PC-3 (cell line): ENCODE measurements at regions not wholly inside any gene's neighbourhood (a gene's known extent, or its start where the extent isn't known, plus 50 kb on each side); places are given as distances from the start of the nearest gene placed in this dataset.

ENCODE experiments used
- ATAC-seq: fragments of 200-7000 bp; cut with Tn5 transposase; 2 replicates; pipeline ENCODE4 v1.9.1; 2020; ENCODE audit warnings: mild to moderate bottlenecking, moderate library complexity
- BruUV-seq: library from RNA; stranded (reverse); fragments of 400-500 nt; replicated peaks from 2 replicates; lab custom pipeline; 2021; lab: Mats Ljungman, UMichigan
- CTCF ChIA-PET: fragments of 300-600 bp; sonication (Branson Sonifier 250); formaldehyde crosslinking; loops from one replicate; lab custom pipeline; 2022; ENCODE audit warnings: antibody characterized with exemption; lab: Charles Lee
- POLR2A ChIA-PET: fragments of 300-600 bp; sonication (Branson Sonifier 250); formaldehyde crosslinking; loops from one replicate; lab custom pipeline; 2022; ENCODE audit warnings: antibody characterized with exemption; ENCODE audit not compliant: unreplicated experiment; lab: Charles Lee
- DNase-seq: peaks from one replicate; pipeline ENCODE4 v3.0.0-alpha.2; 2015
- H2AFZ ChIP-seq: fragments of 300-600 bp; sonication (generic); 2 replicates; pipeline ENCODE4 v1.6.0; 2016; ENCODE audit warnings: antibody characterized with exemption, low read length
- H3F3A ChIP-seq: fragments of 300-600 bp; sonication (generic); one replicate; pipeline ENCODE4 v1.6.0; 2017; ENCODE audit warnings: antibody characterized with exemption, low read length, control low read depth, mild to moderate bottlenecking; ENCODE audit not compliant: unreplicated experiment
- H3K27ac ChIP-seq: fragments of 300-600 bp; sonication (generic); 2 replicates; pipeline ENCODE4 v1.5.1; 2016; ENCODE audit warnings: mild to moderate bottlenecking, low read length
- H3K27me3 ChIP-seq: fragments of 300-600 bp; sonication (generic); 2 replicates; pipeline ENCODE4 v1.6.1; 2016; ENCODE audit warnings: low read length, mixed read lengths
- H3K36me3 ChIP-seq: fragments of 300-600 bp; sonication (generic); 2 replicates; pipeline ENCODE4 v1.6.1; 2016; ENCODE audit warnings: low read depth, mixed run types, low read length, mixed read lengths
- H3K4me1 ChIP-seq: fragments of 300-600 bp; sonication (generic); 2 replicates; pipeline ENCODE4 v1.5.1; 2016; ENCODE audit warnings: low read length; ENCODE audit not compliant: insufficient read depth
- H3K4me2 ChIP-seq: fragments of 300-600 bp; sonication (generic); 2 replicates; pipeline ENCODE4 v1.6.0; 2016; ENCODE audit warnings: low read length
- H3K4me3 ChIP-seq: fragments of 300-600 bp; sonication (generic); 2 replicates; pipeline ENCODE4 v1.5.1; 2016; ENCODE audit warnings: mild to moderate bottlenecking, low read length, mixed read lengths
- H3K79me2 ChIP-seq: fragments of 300-600 bp; sonication (generic); 2 replicates; pipeline ENCODE4 v1.6.1; 2017; ENCODE audit warnings: low read length, mixed read lengths
- H3K9ac ChIP-seq: fragments of 300-600 bp; sonication (generic); 2 replicates; pipeline ENCODE4 v1.6.0; 2016; ENCODE audit warnings: mild to moderate bottlenecking, low read length
- H3K9me2 ChIP-seq: fragments of 300-600 bp; sonication (generic); replicated peaks from 2 replicates; pipeline ENCODE4 v1.6.1; 2016; ENCODE audit warnings: mixed run types, low read length, mixed read lengths
- H3K9me3 ChIP-seq: fragments of 300-600 bp; sonication (generic); 2 replicates; pipeline ENCODE4 v1.6.1; 2016; ENCODE audit warnings: low read length, mixed read lengths
- H4K20me1 ChIP-seq: fragments of 300-600 bp; sonication (generic); 2 replicates; pipeline ENCODE4 v1.6.1; 2016; ENCODE audit warnings: low read length, mixed read lengths
- CTCF ChIP-seq: fragments of 300-600 bp; sonication (generic); conservative IDR thresholded peaks from 2 replicates; pipeline ENCODE4 v1.5.1; 2017; ENCODE audit warnings: antibody characterized with exemption, low read depth, mild to moderate bottlenecking, low read length
- EZH2 ChIP-seq: fragments of 300-600 bp; sonication (generic); IDR thresholded peaks from one replicate; pipeline ENCODE4 v1.6.1; 2017; ENCODE audit warnings: antibody characterized with exemption, mild to moderate bottlenecking, low read length; ENCODE audit not compliant: unreplicated experiment
- EZH2phosphoT487 ChIP-seq: fragments of 300-600 bp; sonication (generic); IDR thresholded peaks from 2 replicates; pipeline ENCODE4 v1.6.1; 2018; ENCODE audit warnings: mild to moderate bottlenecking, antibody characterized with exemption, low read length, borderline replicate concordance
- intact Hi-C: fragments of 100-400 bp; cut with micrococcal nuclease; formaldehyde crosslinking; loops from 2 replicates; pipeline ENCODE4 v1.9.0; 2023

- no peak for TF ChIP-seq CTCF
- TF ChIP-seq EZH2: no peak
- no peak for TF ChIP-seq EZH2phosphoT487
- intact Hi-C loops: no loop called here
- POLR2A ChIA-PET: no interaction called here
Measured at GRCh38 chr10:29183301-29183945, 105.4 kb upstream of the LYZL1 start.

GRCh38 chr10:29184205-29185000 is 104.5 kb upstream of the LYZL1 start:
- Histone ChIP-seq H3K79me2 (no peaks in the 10 kb centered on the region), H3K9me3 (no peaks in the 10 kb centered on the region), H3K4me1 (no peaks in the 10 kb centered on the region; the same call in 1 of the 2 replicates), H3K4me3 (no peak overlapping the region), H3K36me3 (no peaks in the 10 kb centered on the region), H3K9me2 (no peaks in the 10 kb centered on the region), H3K4me2 (no peak overlapping the region), H3K9ac (no peak overlapping the region), H3K27ac (no peak overlapping the region), H3K27me3 (0 out of 2 replicates have a peak, but pooled peaks cover 5% of the 10 kb centered on the region), H3F3A (no peaks in the 10 kb centered on the region), H4K20me1 (no peaks in the 10 kb centered on the region), H2AFZ (no peak overlapping the region)
- ChIA-PET CTCF (no interaction called here), POLR2A (no interaction called here)
- intact Hi-C loops: no loop called here
- BruUV-seq: no TSS peak
- no peak for DNase-seq
- ATAC-seq: no peak
- TF ChIP-seq EZH2phosphoT487 (no peak), CTCF (no peak), EZH2 (no peak)

More at GRCh38 chr10:29183301-29183945, 105.4 kb upstream of the LYZL1 start:
- Histone ChIP-seq H3K79me2 (no peaks in the 10 kb centered on the region), H3K9ac (no peak overlapping the region), H3K9me3 (no peaks in the 10 kb centered on the region), H3K27me3 (0 out of 2 replicates have a peak, but pooled peaks cover 5% of the 10 kb centered on the region), H3K4me3 (no peak overlapping the region), H2AFZ (no peak overlapping the region), H3K27ac (no peak overlapping the region), H4K20me1 (no peaks in the 10 kb centered on the region), H3F3A (no peaks in the 10 kb centered on the region), H3K4me1 (no peaks in the 10 kb centered on the region; the same call in 1 of the 2 replicates), H3K9me2 (no peaks in the 10 kb centered on the region), H3K36me3 (no peaks in the 10 kb centered on the region), H3K4me2 (no peak overlapping the region)
- DNase-seq (no peak), ATAC-seq (no peak)
- CTCF ChIA-PET: no interaction called here
- no TSS peak for BruUV-seq
